Gastroesophageal sphincter (tissue), 4 donors: ENCODE measurements at regions not wholly inside any gene's neighbourhood (a gene's known extent, or its start where the extent isn't known, plus 50 kb on each side); places are given as distances from the start of the nearest gene placed in this dataset.

Experiments
- ATAC-seq: fragments of 150-250 bp; one replicate; pipeline ENCODE4 v1.9.1; 2016; ENCODE audit warnings: mild to moderate bottlenecking, moderate library complexity
- H3K27ac ChIP-seq, 4 donors: fragments of 200-600 bp; sonication (generic) in 3 of 4; 1 replicate in 3 of 4; 2 replicates in 1 of 4; pipeline ENCODE4 v1.5.1; 2016 to 2019
- H3K27me3 ChIP-seq: fragments of 200-600 bp; sonication (generic); one replicate; pipeline ENCODE4 v1.5.1; 2019
- H3K36me3 ChIP-seq, 2 donors: fragments of 200-600 bp; sonication (generic); one replicate each; pipeline ENCODE4 v1.5.1; 2019; ENCODE audit warnings: control low read depth in 1 of 2
- H3K4me1 ChIP-seq, 3 donors: fragments of 200-600 bp; sonication (generic); 1 replicate in 2 of 3; 2 replicates in 1 of 3; pipeline ENCODE4 v1.5.1; 2016 to 2019; ENCODE audit warnings: control low read depth in 2 of 3
- H3K4me3 ChIP-seq, 2 donors: fragments of 200-600 bp; sonication (generic); one replicate each; pipeline ENCODE4 v1.5.1; 2019; ENCODE audit warnings: mild to moderate bottlenecking in 1 of 2, moderate library complexity in 1 of 2
- H3K9me3 ChIP-seq, 3 donors: fragments of 200-600 bp; sonication (generic); one replicate each; pipeline ENCODE4 v1.5.1; 2017 to 2019; ENCODE audit warnings: control low read depth in 2 of 3
- CTCF ChIP-seq, 4 experiments: fragments of 200-600 bp in 2 of 4; fragments of 450-650 bp in 2 of 4; sonication (generic) in 1 of 4; IDR thresholded peaks; one replicate each; pipeline ENCODE4 v1.5.1; 2017 to 2019; ENCODE audit warnings: antibody characterized with exemption in 4 of 4, mild to moderate bottlenecking in 2 of 4, moderate library complexity in 2 of 4
- EP300 ChIP-seq: sonication (generic); formaldehyde crosslinking; IDR thresholded peaks from one replicate; pipeline ENCODE4 v1.6.1; 2017; ENCODE audit warnings: antibody characterized with exemption, mild to moderate bottlenecking
- POLR2A ChIP-seq, 2 donors: fragments of 450-650 bp; IDR thresholded peaks; one replicate each; pipeline ENCODE4 v1.6.1; 2017; ENCODE audit warnings: antibody characterized with exemption in 2 of 2, mild to moderate bottlenecking in 2 of 2, moderate library complexity in 1 of 2
- POLR2AphosphoS5 ChIP-seq: sonication (generic); formaldehyde crosslinking; IDR thresholded peaks from one replicate; pipeline ENCODE4 v1.6.1; 2017; ENCODE audit warnings: antibody characterized with exemption
- WGBS, 2 donors: methylation state at CpG; one replicate each; pipeline ENCODE4 v1.1.5; 2018; ENCODE audit warnings: low coverage in 1 of 2; 5-methylcytosine and 5-hydroxymethylcytosine counted together

- WGBS, 2 donors = 89 to 96% methylated on average over 4 to 5 of the region's 19 CpGs
- H3K4me1 ChIP-seq = no peaks in the 10 kb centered on the region
- H3K27ac ChIP-seq = no peak overlapping the region
- no peak for ATAC-seq
- no peaks in the 10 kb centered on the region for H3K36me3 ChIP-seq
- no peaks in the 10 kb centered on the region for H3K9me3 ChIP-seq
- TF ChIP-seq CTCF (IDR thresholded peaks at IDR 0.05) (no peak), POLR2A (IDR thresholded peaks at IDR 0.05) (no peak), POLR2AphosphoS5 (no peak), EP300 (no peak)
- H3K27me3 ChIP-seq = peaks cover 20% of the 10 kb centered on the region
- H3K4me3 ChIP-seq = no peak overlapping the region
These were observed 321.4 kb upstream of the TNRC6C start for GRCh38 chr17:77636835-77637817.

GRCh38 chr17:77637818-77638575, 320.5 kb upstream of the TNRC6C start:
- TF ChIP-seq EP300 (no peak), CTCF (IDR thresholded peaks at IDR 0.05) (no peak), POLR2AphosphoS5 (no peak), POLR2A (IDR thresholded peaks at IDR 0.05) (no peak)
- no peak for ATAC-seq
- H3K27ac ChIP-seq = no peak overlapping the region
- H3K27me3 ChIP-seq = peaks cover 20% of the 10 kb centered on the region
- no peak overlapping the region for H3K4me3 ChIP-seq
- 40 to 88% methylated on average over 1 to 3 of the region's 16 CpGs for WGBS, 2 donors
- no peaks in the 10 kb centered on the region for H3K9me3 ChIP-seq
- no peaks in the 10 kb centered on the region for H3K4me1 ChIP-seq
- H3K36me3 ChIP-seq = no peaks in the 10 kb centered on the region

- TF ChIP-seq CTCF (IDR thresholded peaks at IDR 0.05) (no peak), POLR2A (IDR thresholded peaks at IDR 0.05) (no peak), EP300 (no peak), POLR2AphosphoS5 (no peak)
- ATAC-seq = no peak
- no peak overlapping the region for H3K4me3 ChIP-seq
- H3K36me3 ChIP-seq = no peaks in the 10 kb centered on the region
- H3K27ac ChIP-seq = no peak overlapping the region
- H3K27me3 ChIP-seq = peaks cover 20% of the 10 kb centered on the region
- H3K4me1 ChIP-seq = no peaks in the 10 kb centered on the region
- no CpG with 5 or more reads among the region's 3 CpGs for WGBS, 2 donors
- H3K9me3 ChIP-seq = no peaks in the 10 kb centered on the region
These were observed 318.3 kb upstream of the TNRC6C start for GRCh38 chr17:77640252-77640651.

- no peak overlapping the region for H3K4me3 ChIP-seq
- no peak overlapping the region for H3K27ac ChIP-seq
- ATAC-seq = no peak
- TF ChIP-seq POLR2AphosphoS5 (no peak), EP300 (no peak), CTCF (IDR thresholded peaks at IDR 0.05) (no peak), POLR2A (IDR thresholded peaks at IDR 0.05) (no peak)
- no peaks in the 10 kb centered on the region for H3K36me3 ChIP-seq
- H3K9me3 ChIP-seq = no peaks in the 10 kb centered on the region
- peaks cover 19% of the 10 kb centered on the region for H3K27me3 ChIP-seq
- WGBS, 2 donors = 80 to 93% methylated on average over 3 to 8 of the region's 8 CpGs
- H3K4me1 ChIP-seq = no peaks in the 10 kb centered on the region
These were observed 317.4 kb upstream of the TNRC6C start for GRCh38 chr17:77640916-77641605.
